ENCODE measurements at regions not wholly inside any gene's neighbourhood (a gene's known extent, or its start where the extent isn't known, plus 50 kb on each side); places are given as distances from the start of the nearest gene placed in this dataset.

DNA sequence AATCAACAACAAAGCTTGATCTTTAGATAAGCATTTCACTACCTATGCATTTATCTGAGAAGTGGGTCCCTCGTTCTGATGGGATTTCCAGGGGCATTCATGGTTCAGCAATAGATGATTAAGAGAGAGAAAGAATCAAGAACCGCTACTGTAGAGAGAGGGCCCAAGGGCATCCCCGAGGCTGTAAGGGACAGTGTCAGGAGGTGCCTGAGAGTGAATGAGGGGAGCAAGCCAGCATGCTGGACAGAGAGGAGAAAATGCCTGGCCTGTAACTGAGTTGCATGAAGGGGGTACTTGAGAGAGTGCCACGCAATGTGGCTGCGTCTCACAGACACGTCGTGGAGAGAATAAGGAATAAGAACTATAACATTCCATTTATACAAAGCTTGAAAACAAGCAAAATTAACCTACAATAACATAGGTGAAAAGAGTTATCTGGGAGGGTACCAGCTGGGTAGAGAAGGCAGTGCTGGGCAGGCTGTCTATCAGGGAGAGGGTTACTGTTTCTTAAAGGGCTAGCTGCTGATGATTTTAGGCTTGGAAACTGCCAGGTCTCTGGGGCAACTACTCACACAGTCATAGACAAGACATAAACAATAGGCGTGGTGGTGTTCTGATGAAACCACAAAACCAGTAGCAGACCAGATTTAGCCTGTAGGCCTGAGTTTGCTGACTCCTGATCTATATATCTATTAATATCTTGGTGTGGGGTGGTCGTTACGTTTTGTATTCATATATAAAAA is 374.6 kb upstream of the CFAP20DC start:
- Histone ChIP-seq H3K27me3 (ENCODE audit: control insufficient read depth, insufficient read depth, low read length) (no peaks in the 10 kb centered on the region), H3K4me3 (ENCODE audit: low read depth, low read length) (no peak overlapping the region), H3K36me3 (ENCODE audit: control insufficient read depth, insufficient read depth, low read length) (no peaks in the 10 kb centered on the region)
- peak; percentile 92 for DNase-seq (ENCODE audit: low read depth)
- TF ChIP-seq, protein P1, sequence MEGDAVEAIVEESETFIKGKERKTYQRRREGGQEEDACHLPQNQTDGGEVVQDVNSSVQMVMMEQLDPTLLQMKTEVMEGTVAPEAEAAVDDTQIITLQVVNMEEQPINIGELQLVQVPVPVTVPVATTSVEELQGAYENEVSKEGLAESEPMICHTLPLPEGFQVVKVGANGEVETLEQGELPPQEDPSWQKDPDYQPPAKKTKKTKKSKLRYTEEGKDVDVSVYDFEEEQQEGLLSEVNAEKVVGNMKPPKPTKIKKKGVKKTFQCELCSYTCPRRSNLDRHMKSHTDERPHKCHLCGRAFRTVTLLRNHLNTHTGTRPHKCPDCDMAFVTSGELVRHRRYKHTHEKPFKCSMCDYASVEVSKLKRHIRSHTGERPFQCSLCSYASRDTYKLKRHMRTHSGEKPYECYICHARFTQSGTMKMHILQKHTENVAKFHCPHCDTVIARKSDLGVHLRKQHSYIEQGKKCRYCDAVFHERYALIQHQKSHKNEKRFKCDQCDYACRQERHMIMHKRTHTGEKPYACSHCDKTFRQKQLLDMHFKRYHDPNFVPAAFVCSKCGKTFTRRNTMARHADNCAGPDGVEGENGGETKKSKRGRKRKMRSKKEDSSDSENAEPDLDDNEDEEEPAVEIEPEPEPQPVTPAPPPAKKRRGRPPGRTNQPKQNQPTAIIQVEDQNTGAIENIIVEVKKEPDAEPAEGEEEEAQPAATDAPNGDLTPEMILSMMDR (IDR thresholded peaks at IDR 0.05; ENCODE audit: insufficient read depth, low read length, severe bottlenecking): no peak
- FAIRE-seq: no peak

DNA sequence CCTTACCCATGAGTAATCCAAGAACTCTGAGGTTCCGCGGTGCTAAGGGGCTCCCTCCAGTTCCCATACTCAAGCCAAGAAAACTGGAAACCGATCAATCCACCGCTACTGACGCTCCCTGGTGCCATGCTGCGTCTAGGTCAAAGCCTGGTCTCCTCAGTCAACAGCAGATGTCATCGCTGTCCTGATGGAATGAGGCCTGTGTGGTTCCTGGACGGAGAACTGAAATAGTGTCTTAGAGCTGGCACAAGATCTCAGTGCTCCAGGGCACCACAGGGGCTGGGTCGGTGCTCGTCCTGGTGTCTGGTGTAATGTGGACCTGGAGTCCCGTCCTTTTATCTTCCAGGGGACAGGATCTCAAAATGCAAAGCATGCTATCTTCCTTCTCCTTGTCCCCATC is 373.9 kb upstream of the CFAP20DC start:
- DNase-seq (ENCODE audit: low read depth) (no peak), FAIRE-seq (peak; percentile 50)

GRCh38 chr3:59422312-59422711 is 372.5 kb upstream of the CFAP20DC start:
- FAIRE-seq: no peak
- Histone ChIP-seq H3K27me3 (ENCODE audit: control insufficient read depth, insufficient read depth, low read length) (no peaks in the 10 kb centered on the region), H3K4me3 (ENCODE audit: low read depth, low read length) (no peak overlapping the region), H3K36me3 (ENCODE audit: control insufficient read depth, insufficient read depth, low read length) (no peaks in the 10 kb centered on the region)
- peak; percentile 91 for DNase-seq (ENCODE audit: low read depth)
- TF ChIP-seq, protein P1 (IDR thresholded peaks at IDR 0.05; ENCODE audit: insufficient read depth, low read length, severe bottlenecking): no peak

More for the DNA sequence above, 373.9 kb upstream of the CFAP20DC start:
- TF ChIP-seq, protein P1 (IDR thresholded peaks at IDR 0.05; ENCODE audit: insufficient read depth, low read length, severe bottlenecking): no peak
- Histone ChIP-seq H3K36me3 (ENCODE audit: control insufficient read depth, insufficient read depth, low read length) (no peaks in the 10 kb centered on the region), H3K27me3 (ENCODE audit: control insufficient read depth, insufficient read depth, low read length) (no peaks in the 10 kb centered on the region), H3K4me3 (ENCODE audit: low read depth, low read length) (no peak overlapping the region)

DNA sequence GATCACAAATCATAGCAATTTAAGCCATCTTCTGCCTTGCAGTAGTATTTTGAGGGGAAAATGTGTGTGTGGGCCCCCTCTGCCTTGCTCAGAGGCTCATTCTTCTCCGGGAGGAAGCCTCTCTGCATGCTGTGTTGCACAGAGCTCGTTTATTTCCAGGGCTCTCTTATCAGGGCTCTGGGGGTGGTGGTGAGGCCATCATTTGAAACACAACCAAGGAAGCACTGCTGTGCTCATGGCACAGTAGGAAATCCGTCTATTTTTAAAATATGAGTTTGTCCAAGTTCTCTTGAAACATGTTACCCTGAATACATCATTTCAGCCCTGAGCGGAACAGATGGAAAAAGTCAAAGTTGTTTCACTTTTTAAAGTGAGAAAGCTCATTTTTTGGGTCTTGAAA is 369.0 kb upstream of the CFAP20DC start:
- Histone ChIP-seq H3K27me3 (ENCODE audit: control insufficient read depth, insufficient read depth, low read length) (no peaks in the 10 kb centered on the region), H3K36me3 (ENCODE audit: control insufficient read depth, insufficient read depth, low read length) (no peaks in the 10 kb centered on the region), H3K4me3 (ENCODE audit: low read depth, low read length) (no peak overlapping the region)
- TF ChIP-seq, protein P1 (IDR thresholded peaks at IDR 0.05; ENCODE audit: insufficient read depth, low read length, severe bottlenecking): no peak
- no peak for DNase-seq (ENCODE audit: low read depth)
- FAIRE-seq: no peak

GRCh38 chr3:59412516-59412915 is 362.7 kb upstream of the CFAP20DC start:
- Histone ChIP-seq H3K27me3 (ENCODE audit: control insufficient read depth, insufficient read depth, low read length) (no peaks in the 10 kb centered on the region), H3K36me3 (ENCODE audit: control insufficient read depth, insufficient read depth, low read length) (no peaks in the 10 kb centered on the region), H3K4me3 (ENCODE audit: low read depth, low read length) (no peak overlapping the region)
- FAIRE-seq: peak; percentile 7
- TF ChIP-seq, protein P1 (IDR thresholded peaks at IDR 0.05; ENCODE audit: insufficient read depth, low read length, severe bottlenecking): no peak
- DNase-seq (ENCODE audit: low read depth): peak; percentile 42

- FAIRE-seq: no peak
- Histone ChIP-seq H3K4me3 (ENCODE audit: low read depth, low read length) (no peak overlapping the region), H3K27me3 (ENCODE audit: control insufficient read depth, insufficient read depth, low read length) (no peaks in the 10 kb centered on the region), H3K36me3 (ENCODE audit: control insufficient read depth, insufficient read depth, low read length) (no peaks in the 10 kb centered on the region)
- peak; percentile 49 for DNase-seq (ENCODE audit: low read depth)
- TF ChIP-seq, protein P1 (IDR thresholded peaks at IDR 0.05; ENCODE audit: insufficient read depth, low read length, severe bottlenecking): no peak
Observed at GRCh38 chr3:59411694-59412093, 361.9 kb upstream of the CFAP20DC start.
